Testis (tissue), 2 donors: ENCODE measurements at regions not wholly inside any gene's neighbourhood (a gene's known extent, or its start where the extent isn't known, plus 50 kb on each side); places are given as distances from the start of the nearest gene placed in this dataset.
A peak's percentile ranks its signal among the peaks of the same experiment; 100 is the strongest.

Source experiments
- DNase-seq: peaks from one replicate; pipeline ENCODE4 v3.0.0-alpha.2; 2019
- H3K27ac ChIP-seq, 2 donors: fragments of 200-600 bp; sonication (generic); one replicate each; pipeline ENCODE4 v1.5.1; 2019
- H3K27me3 ChIP-seq: fragments of 200-600 bp; sonication (generic); one replicate; pipeline ENCODE4 v1.5.1; 2019
- H3K36me3 ChIP-seq: fragments of 200-600 bp; sonication (generic); one replicate; pipeline ENCODE4 v1.5.1; 2017; ENCODE audit warnings: low read depth; ENCODE audit errors: missing control alignments
- H3K4me1 ChIP-seq: fragments of 200-600 bp; sonication (generic); one replicate; pipeline ENCODE4 v1.5.1; 2019
- H3K4me3 ChIP-seq, 2 donors: fragments of 200-600 bp; sonication (generic); one replicate each; pipeline ENCODE4 v1.5.1; 2017 to 2019
- H3K9me3 ChIP-seq: fragments of 200-600 bp; sonication (generic); one replicate; pipeline ENCODE4 v1.5.1; 2017
- POLR2A ChIP-seq: fragments of 450-650 bp; IDR thresholded peaks from one replicate; pipeline ENCODE4 v1.6.1; 2017; ENCODE audit warnings: antibody characterized with exemption, mild to moderate bottlenecking, moderate library complexity
- WGBS, 2 donors: methylation state at CpG; one replicate each; pipeline ENCODE4 v1.1.5; 2018; 5-methylcytosine and 5-hydroxymethylcytosine counted together
- intact Hi-C: fragments of 100-400 bp; cut with DNase I; formaldehyde crosslinking; loops from one replicate; pipeline ENCODE4 v1.15.1; 2023; ENCODE audit warnings: low total_unique reads
- TF ChIP-seq, protein P1 (sequence below), 3 experiments: fragments of 450-650 bp in 2 of 3; fragments of 200-600 bp in 1 of 3; sonication (generic) in 1 of 3; IDR thresholded peaks; one replicate each; pipeline ENCODE4 v1.5.1; 2016 to 2019; ENCODE audit warnings: antibody characterized with exemption in 3 of 3, mild to moderate bottlenecking in 2 of 3, moderate library complexity in 1 of 3

DNA sequence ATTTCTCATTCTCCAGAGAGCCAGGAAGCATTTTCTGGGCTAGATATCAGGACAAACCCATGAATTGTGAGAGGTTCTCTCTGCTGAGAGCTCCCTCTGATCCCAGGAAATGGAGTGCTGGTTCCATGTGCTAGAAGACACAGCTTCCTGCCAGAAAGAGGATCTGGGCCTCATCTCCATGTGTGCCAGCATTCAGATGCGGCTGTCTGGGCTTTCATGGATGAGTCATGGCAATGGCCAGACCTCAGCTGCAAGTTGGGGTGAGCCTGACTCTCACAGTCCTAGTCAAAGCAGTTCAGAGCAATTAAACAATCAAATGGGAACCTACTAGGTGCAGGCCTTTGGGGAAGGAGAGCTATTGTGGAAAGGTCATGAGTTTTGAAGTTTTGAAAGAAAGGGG, 82.3 kb upstream of the EED start:
- no peak for TF ChIP-seq POLR2A
- TF ChIP-seq, protein P1, sequence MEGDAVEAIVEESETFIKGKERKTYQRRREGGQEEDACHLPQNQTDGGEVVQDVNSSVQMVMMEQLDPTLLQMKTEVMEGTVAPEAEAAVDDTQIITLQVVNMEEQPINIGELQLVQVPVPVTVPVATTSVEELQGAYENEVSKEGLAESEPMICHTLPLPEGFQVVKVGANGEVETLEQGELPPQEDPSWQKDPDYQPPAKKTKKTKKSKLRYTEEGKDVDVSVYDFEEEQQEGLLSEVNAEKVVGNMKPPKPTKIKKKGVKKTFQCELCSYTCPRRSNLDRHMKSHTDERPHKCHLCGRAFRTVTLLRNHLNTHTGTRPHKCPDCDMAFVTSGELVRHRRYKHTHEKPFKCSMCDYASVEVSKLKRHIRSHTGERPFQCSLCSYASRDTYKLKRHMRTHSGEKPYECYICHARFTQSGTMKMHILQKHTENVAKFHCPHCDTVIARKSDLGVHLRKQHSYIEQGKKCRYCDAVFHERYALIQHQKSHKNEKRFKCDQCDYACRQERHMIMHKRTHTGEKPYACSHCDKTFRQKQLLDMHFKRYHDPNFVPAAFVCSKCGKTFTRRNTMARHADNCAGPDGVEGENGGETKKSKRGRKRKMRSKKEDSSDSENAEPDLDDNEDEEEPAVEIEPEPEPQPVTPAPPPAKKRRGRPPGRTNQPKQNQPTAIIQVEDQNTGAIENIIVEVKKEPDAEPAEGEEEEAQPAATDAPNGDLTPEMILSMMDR (IDR thresholded peaks at IDR 0.05): no peak
- peak; percentile 23 for DNase-seq
- 45 to 58% methylated on average over 1 of the region's 1 CpG for WGBS, 2 donors
- Histone ChIP-seq H3K27ac (no peak overlapping the region), H3K4me3 (no peak overlapping the region), H3K4me1 (no peaks in the 10 kb centered on the region), H3K36me3 (no peaks in the 10 kb centered on the region), H3K9me3 (no peaks in the 10 kb centered on the region), H3K27me3 (no peaks in the 10 kb centered on the region)
- intact Hi-C loops: no loop called here

GRCh38 chr11:86161837-86162236, 82.7 kb upstream of the EED start:
- no peak overlapping the region for H3K27ac ChIP-seq
- H3K4me1 ChIP-seq: no peaks in the 10 kb centered on the region
- H3K36me3 ChIP-seq: no peaks in the 10 kb centered on the region
- H3K9me3 ChIP-seq: no peaks in the 10 kb centered on the region
- DNase-seq: no peak
- no peak overlapping the region for H3K4me3 ChIP-seq
- no peak for TF ChIP-seq POLR2A
- TF ChIP-seq, protein P1 (IDR thresholded peaks at IDR 0.05): no peak
- no peaks in the 10 kb centered on the region for H3K27me3 ChIP-seq
- intact Hi-C loops: no loop called here
- WGBS, 2 donors: 58 to 68% methylated on average over 2 of the region's 2 CpGs

DNA sequence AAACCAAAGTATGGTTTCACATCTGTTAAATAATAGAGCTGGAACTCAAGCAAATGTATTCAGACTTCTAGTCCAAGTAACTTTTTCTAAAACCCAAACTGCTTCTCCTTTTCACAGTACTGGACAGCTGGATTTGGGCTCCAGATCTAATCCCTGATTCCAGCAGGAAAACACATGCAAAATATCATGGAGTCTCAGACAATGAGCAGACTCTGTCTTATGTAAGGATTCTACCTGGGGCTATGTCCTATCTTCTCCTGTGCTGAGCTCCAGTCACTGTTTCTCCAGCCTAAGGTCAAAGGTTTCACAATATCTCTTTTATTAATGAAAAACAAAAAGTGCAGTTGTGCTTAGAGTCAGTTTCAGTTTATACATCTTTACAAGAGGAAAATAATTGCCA, 83.2 kb upstream of the EED start:
- no peaks in the 10 kb centered on the region for H3K9me3 ChIP-seq
- H3K4me3 ChIP-seq: no peak overlapping the region
- TF ChIP-seq POLR2A: no peak
- TF ChIP-seq, protein P1 (IDR thresholded peaks at IDR 0.05): no peak
- intact Hi-C loops: no loop called here
- H3K27me3 ChIP-seq: no peaks in the 10 kb centered on the region
- no peak overlapping the region for H3K27ac ChIP-seq
- H3K4me1 ChIP-seq: no peaks in the 10 kb centered on the region
- no peak for DNase-seq
- no peaks in the 10 kb centered on the region for H3K36me3 ChIP-seq

GRCh38 chr11:86160541-86161149, 83.9 kb upstream of the EED start:
- H3K9me3 ChIP-seq: no peaks in the 10 kb centered on the region

DNA sequence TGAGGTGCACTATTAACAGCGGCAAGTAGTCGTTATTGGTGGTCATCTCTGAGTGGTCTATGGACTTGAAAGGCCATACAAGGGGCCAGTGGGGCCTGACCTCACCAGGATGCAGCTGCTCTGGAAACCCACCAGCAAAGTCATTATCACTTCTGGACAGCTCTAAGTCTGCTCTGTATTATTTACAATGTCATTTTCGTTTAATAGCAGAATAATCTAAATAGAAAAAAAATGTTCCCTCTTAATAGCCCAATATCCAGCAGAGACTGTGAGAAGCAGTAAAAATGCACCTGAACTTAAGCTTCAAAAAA, 85.0 kb upstream of the EED start:
- intact Hi-C loops: no loop called here

More at GRCh38 chr11:86160541-86161149, 83.9 kb upstream of the EED start:
- intact Hi-C loops: no loop called here
- Histone ChIP-seq H3K36me3 (no peaks in the 10 kb centered on the region), H3K27ac (no peak overlapping the region), H3K4me3 (no peak overlapping the region), H3K27me3 (no peaks in the 10 kb centered on the region), H3K4me1 (no peaks in the 10 kb centered on the region)
- no peak for DNase-seq
- TF ChIP-seq, protein P1 (IDR thresholded peaks at IDR 0.05): no peak
- TF ChIP-seq POLR2A: no peak
- WGBS, 2 donors: 41 to 44% methylated on average over 1 of the region's 1 CpG

More for the DNA sequence above, 85.0 kb upstream of the EED start:
- H3K27me3 ChIP-seq: no peaks in the 10 kb centered on the region
- WGBS, 2 donors: 60 to 64% methylated on average over 3 of the region's 3 CpGs
- no peak for DNase-seq
- H3K4me3 ChIP-seq: no peak overlapping the region
- H3K27ac ChIP-seq: no peak overlapping the region
- TF ChIP-seq, protein P1 (IDR thresholded peaks at IDR 0.05): no peak
- TF ChIP-seq POLR2A: no peak
- no peaks in the 10 kb centered on the region for H3K36me3 ChIP-seq
- no peaks in the 10 kb centered on the region for H3K4me1 ChIP-seq
- H3K9me3 ChIP-seq: no peaks in the 10 kb centered on the region
